Skeletal muscle satellite cell (primary cell): ENCODE measurements at regions not wholly inside any gene's neighbourhood (a gene's known extent, or its start where the extent isn't known, plus 50 kb on each side); places are given as distances from the start of the nearest gene placed in this dataset.
"Not testable (repeated sequence)": the region's sequence is repeated elsewhere in the genome, so short reads cannot be mapped to it uniquely, and the experiment has no call there.

Experiments
- H3K27me3 ChIP-seq: 2 replicates; pipeline ENCODE4 v1.7.0; 2013; ENCODE audit warnings: low read length; ENCODE audit not compliant: control insufficient read depth, insufficient read depth
- H3K36me3 ChIP-seq: 2 replicates; pipeline ENCODE4 v1.7.0; 2013; ENCODE audit warnings: mild to moderate bottlenecking, control low read depth, low read length; ENCODE audit not compliant: insufficient read depth
- H3K4me1 ChIP-seq: 2 replicates; pipeline ENCODE4 v1.7.0; 2013; ENCODE audit warnings: low read length; ENCODE audit not compliant: control insufficient read depth, insufficient read depth
- H3K4me2 ChIP-seq: 2 replicates; pipeline ENCODE4 v1.7.0; 2013; ENCODE audit warnings: mild to moderate bottlenecking, low read length
- H3K4me3 ChIP-seq: 2 replicates; pipeline ENCODE4 v1.7.0; 2013; ENCODE audit warnings: low read length
- H3K9ac ChIP-seq: 2 replicates; pipeline ENCODE4 v1.7.0; 2013; ENCODE audit warnings: mild to moderate bottlenecking, low read depth, low read length, moderate library complexity
- H3K9me3 ChIP-seq: replicated peaks from 2 replicates; pipeline ENCODE4 v1.7.0; 2013; ENCODE audit warnings: mild to moderate bottlenecking, control low read depth, low read length

DNA sequence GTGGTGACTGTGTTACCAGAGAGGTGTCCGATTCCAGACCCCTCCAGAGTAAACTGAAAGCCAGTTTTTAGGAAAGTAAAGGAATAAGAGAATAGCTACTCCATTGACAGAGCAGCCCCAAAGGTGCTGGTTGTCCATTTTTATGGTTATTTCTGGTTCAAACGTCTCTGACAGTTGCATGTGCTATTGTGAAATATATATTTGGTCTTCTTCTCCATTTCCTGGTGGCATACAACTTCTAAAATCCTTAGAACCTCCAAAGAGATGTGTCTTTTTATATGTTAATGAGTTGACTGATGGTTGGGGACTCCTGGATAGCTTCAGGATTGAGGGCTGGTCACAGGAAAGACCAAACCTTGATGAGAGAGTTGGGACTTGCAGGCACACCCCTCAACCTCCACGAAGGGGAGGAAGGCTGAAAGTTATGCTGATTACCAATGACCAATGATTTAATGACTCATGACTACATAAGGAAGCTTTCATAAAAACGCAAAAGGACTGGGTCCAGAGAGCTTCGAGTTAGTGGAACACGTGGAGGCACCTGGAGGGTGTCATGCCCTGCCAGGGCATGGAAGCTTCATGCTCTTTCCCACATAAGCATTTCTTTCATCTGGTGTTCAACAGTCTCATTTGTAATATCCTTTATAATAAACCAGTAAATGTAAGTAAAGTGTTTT, 100.7 kb downstream of the SLC16A1 start:
- Histone ChIP-seq H3K4me2 (peak overlapping the region; percentile 77), H3K9ac (peak overlapping the region; percentile 15), H3K4me1 (peaks cover 24% of the 10 kb centered on the region), H3K27me3 (no peaks in the 10 kb centered on the region), H3K9me3 (peaks cover 3% of the 10 kb centered on the region), H3K36me3 (no peaks in the 10 kb centered on the region), H3K4me3 (peak overlapping the region; percentile 46)

DNA sequence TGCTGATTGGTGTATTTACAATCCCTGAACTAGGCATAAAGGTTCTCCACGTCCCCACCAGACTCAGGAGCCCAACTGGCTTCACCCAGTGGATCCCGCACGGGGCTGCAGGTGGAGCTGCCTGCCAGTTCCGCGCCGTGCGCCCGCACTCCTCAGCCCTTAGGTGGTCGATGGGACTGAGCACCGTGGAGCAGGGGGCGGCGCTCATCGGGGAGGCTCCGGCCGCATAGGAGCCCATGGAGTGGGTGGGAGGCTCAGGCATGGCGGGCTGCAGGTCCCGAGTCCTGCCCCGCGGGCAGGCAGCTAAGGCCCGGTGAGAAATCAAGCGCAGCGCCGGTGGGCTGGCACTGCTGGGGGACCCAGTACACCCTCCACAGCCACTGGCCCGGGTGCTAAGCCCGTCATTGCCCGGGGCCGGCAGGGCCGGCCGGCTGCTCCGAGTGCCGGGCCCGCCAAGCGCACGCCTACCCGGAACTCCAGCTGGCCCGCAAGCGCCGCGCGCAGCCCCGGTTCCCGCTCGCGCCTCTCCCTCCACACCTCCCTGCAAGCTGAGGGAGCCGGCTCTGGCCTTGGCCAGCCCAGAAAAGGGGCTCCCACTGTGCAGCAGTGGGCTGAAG, 101.5 kb downstream of the SLC16A1 start:
- not testable (repeated sequence) for H3K27me3 ChIP-seq
- H3K4me3 ChIP-seq = peak overlapping the region; percentile 46

DNA sequence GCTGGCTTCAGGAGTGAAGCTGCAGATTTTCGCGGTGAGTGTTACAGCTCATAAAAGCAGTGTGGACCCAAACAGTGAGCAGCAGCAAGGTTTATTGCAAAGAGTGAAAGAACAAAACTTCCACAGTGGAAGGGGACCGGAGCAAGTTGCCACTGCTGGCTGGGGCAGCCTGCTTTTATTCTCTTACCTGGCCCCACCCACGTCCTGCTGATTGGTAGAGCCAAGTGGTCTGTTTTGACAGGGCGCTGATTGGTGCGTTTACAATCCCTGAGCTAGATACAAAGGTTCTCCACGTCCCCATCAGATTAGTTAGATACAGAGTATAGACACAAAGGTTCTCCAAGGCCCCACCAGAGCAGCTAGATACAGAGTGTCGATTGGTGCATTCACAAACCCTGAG, 102.1 kb downstream of the SLC16A1 start:
- not testable (repeated sequence) for H3K4me3 ChIP-seq, H3K9me3 ChIP-seq, H3K4me2 ChIP-seq, H3K36me3 ChIP-seq, H3K27me3 ChIP-seq, H3K9ac ChIP-seq
- H3K4me1 ChIP-seq = peaks cover 37% of the 10 kb centered on the region

More for the DNA sequence above, 101.5 kb downstream of the SLC16A1 start:
- Histone ChIP-seq H3K9ac (peak overlapping the region; percentile 15), H3K4me1 (peaks cover 32% of the 10 kb centered on the region), H3K4me2 (peak overlapping the region; percentile 77)
- not testable (repeated sequence) for H3K36me3 ChIP-seq, H3K9me3 ChIP-seq

DNA sequence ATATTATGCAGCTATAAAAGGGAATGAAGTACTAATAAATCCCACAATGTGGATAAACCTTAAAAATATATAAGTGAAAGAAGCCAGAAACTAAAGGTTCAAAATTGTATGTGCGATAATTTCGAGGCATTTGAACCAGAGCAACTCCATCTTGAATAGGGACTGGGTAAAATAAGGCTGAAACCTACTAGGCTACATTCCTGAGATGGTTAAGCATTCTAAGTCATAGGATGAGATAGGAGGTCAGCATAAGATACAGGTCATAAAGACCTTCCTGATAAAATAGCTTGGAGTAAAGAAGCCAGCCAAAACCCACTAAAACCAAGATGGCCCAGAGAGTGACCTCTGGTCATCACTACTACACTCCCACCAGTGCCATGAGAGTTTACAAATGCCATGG, 103.1 kb downstream of the SLC16A1 start:
- Histone ChIP-seq H3K4me2 (no peak overlapping the region), H3K4me3 (no peak overlapping the region), H3K27me3 (no peaks in the 10 kb centered on the region), H3K36me3 (no peaks in the 10 kb centered on the region), H3K9me3 (peaks cover 3% of the 10 kb centered on the region), H3K9ac (no peak overlapping the region), H3K4me1 (peaks cover 37% of the 10 kb centered on the region)

DNA sequence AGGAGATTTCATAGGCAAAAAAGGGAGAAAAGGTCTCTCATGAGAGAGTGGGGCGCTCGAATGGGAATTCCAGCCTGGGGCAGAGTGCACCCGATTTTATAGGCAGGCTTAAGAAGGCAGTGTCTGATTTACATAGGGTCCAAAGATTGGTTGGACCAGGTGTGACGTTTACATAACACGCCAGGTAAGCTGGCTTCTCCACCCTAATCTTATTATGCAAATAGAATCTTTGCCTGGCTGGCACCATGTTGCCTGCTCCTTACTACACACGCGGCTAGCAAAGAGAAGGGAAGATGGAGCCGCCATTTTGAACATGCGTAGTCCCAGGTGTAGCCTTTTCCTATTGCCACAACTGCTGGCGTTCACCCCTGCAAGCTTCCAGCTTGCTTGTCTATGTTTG, 103.7 kb downstream of the SLC16A1 start:
- Histone ChIP-seq H3K4me2 (peak overlapping the region; percentile 55), H3K36me3 (no peaks in the 10 kb centered on the region), H3K9ac (peak overlapping the region; percentile 14), H3K4me1 (peaks cover 37% of the 10 kb centered on the region), H3K9me3 (peaks cover 3% of the 10 kb centered on the region), H3K27me3 (no peaks in the 10 kb centered on the region), H3K4me3 (peak overlapping the region; percentile 27)

DNA sequence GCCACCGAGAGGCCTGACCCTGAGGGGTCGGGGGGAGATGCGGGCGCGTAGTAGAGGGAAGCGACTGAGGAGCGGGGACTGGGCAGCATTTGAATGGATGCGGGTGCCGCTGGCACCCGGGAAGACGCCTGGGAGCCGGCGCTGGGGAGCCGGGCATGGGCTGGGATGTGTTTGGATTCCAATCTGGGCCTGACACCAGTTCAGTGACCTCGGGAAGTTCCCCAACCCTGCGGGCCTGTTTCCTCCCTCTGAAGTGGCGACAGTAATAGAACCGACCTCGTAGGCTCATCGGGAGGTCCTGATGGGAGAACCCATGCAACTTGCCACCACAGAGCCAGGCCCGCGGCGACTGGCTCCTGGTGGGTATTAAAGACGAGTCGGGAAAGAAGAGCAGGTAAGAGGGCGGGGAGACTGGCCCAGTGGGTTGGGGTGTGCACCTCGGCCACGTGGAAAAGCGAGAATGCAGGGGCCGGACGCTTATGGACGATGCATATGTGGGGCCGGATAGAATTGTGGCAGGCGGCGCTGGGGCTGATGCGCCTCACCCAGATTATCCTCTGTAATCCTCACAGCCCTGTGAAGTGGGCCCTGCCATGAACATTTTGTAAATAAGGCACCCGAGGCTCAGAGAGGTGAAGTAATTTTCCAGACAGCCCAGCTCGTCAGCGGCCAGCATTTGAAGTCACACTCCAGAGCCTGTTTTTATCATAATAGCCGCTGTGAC, 105.8 kb downstream of the SLC16A1 start:
- Histone ChIP-seq H3K4me2 (peak overlapping the region; percentile 96), H3K36me3 (no peaks in the 10 kb centered on the region), H3K4me3 (peak overlapping the region; percentile 80), H3K27me3 (no peaks in the 10 kb centered on the region), H3K9me3 (peaks cover 3% of the 10 kb centered on the region), H3K9ac (peak overlapping the region; percentile 85), H3K4me1 (peaks cover 31% of the 10 kb centered on the region)

DNA sequence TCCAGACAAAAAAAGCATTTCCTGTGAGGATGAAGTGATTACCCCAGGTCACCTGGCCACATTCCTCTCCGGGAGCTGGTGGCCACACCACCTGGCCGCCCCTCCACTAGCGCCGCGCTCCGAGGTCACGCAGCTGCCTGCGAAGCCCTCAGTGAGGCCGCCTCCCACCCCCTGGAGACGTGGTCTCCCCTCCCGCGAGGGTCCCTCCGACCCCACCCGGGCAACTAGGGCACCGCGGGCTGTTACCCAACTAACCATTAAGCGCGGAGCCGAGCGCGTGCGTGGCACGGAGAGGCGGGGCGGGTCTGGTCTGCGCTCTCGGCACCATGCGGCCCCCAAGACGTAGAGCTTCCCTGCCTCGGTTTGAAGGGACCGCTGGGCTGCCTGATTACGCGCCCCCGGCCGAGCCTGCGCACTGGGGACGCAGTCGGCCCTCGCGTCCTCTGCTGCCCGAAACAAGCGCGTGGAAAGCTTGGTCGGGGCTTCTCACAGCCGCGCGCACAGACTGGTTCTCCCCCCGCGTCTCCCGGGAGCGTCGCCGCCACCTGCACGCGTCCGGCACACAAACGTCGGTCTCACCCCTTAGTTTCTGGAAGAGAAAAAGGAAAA, 106.5 kb downstream of the SLC16A1 start:
- H3K4me2 ChIP-seq = peak overlapping the region; percentile 96
- peaks cover 3% of the 10 kb centered on the region for H3K9me3 ChIP-seq
- H3K4me1 ChIP-seq = peaks cover 27% of the 10 kb centered on the region
- peak overlapping the region; percentile 85 for H3K9ac ChIP-seq
- H3K4me3 ChIP-seq = peak overlapping the region; percentile 80
- no peaks in the 10 kb centered on the region for H3K36me3 ChIP-seq
- H3K27me3 ChIP-seq = no peaks in the 10 kb centered on the region

DNA sequence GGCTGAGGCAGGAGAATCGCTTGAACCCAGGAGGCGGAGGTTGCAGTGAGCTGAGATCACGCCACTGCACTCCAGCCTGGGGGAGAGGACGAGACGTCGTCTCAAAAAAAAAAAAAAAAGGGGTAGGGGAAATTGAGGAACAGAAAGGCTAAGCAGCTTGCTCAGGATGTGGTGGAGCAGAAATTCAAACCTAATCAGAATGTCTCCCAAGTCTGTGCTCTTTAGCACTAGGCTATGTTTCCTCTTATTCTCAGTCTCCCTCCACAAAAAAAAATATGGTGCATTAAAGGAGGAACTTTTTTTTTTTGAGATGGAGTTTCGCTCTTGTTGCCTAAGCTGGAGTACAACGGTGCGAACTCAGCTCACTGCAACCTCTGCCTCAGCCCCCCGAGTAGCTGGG, 114.2 kb downstream of the SLC16A1 start:
- Histone ChIP-seq H3K27me3 (no peaks in the 10 kb centered on the region), H3K4me3 (no peak overlapping the region), H3K4me1 (peaks cover 9% of the 10 kb centered on the region), H3K36me3 (no peaks in the 10 kb centered on the region), H3K4me2 (no peak overlapping the region), H3K9me3 (no peaks in the 10 kb centered on the region), H3K9ac (no peak overlapping the region)

DNA sequence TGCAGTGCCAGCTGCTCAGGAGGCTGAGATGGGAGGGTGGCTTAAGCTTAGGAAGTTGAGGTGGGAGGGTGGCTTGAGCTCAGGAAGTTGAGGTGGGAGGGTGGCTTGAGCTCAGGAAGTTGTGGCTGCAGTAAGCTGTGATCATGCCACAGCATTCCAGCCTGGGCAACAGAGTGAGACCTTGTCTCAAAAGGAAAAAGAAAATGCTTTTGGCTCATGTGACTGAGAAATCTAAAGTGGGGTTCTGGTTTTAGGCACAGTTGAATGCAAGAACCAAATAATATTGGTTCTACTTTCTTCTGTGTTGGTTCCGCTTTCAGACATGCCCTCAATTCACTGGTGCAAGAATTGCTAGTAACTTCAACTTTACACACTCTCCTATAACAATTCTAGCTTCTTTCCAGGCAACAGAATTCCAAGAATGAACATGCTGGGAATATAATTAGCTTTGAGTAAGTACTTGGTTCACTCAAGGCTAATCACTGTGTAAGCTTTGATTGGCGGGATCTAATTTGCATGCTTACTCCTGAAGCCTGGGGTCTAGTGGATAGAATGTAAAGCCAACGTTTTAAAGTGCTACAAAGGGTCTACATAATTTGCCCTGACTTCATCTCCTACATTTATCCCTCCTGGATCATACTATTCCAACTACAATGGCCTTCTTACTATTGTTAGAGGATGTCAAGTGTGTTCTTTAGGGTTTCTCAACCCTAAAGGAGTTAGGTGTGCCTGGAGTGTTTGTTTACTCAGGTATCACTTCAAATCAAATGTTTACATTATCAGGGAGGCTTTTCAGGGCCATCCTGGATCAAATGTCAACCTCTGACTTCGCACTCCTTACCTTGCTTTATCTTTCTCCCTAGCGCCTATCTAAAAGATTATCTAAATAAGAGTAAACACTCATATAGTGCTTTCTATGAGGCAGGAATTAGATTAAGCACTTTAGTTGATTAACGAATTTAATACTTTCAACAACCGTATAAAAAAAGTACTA, 115.1 kb downstream of the SLC16A1 start:
- H3K27me3 ChIP-seq = no peaks in the 10 kb centered on the region
- no peak overlapping the region for H3K4me2 ChIP-seq
- no peak overlapping the region for H3K4me3 ChIP-seq
- H3K4me1 ChIP-seq = peaks cover 18% of the 10 kb centered on the region
- H3K36me3 ChIP-seq = no peaks in the 10 kb centered on the region
- no peaks in the 10 kb centered on the region for H3K9me3 ChIP-seq
- H3K9ac ChIP-seq = no peak overlapping the region

DNA sequence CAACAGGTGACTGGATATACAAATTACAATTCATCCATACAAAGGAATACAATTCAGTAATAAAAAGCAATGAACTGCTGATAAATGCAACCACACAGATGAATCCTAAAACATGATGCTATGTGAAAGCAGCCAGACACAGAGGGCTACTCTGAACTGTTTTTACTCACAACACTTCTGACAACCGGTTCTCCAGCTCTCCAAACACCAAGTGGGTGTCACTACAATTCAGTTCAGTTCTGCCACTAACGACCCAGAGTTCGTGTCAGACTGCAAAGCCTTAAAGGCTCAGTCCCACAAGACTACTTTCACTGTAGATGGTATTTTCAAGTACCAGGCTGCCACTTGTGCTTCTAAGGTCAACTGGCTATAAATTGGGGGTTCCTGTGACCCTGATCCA, 119.4 kb downstream of the SLC16A1 start:
- Histone ChIP-seq H3K4me3 (no peak overlapping the region), H3K36me3 (no peaks in the 10 kb centered on the region), H3K9ac (no peak overlapping the region), H3K4me1 (peaks cover 24% of the 10 kb centered on the region), H3K9me3 (no peaks in the 10 kb centered on the region), H3K27me3 (no peaks in the 10 kb centered on the region), H3K4me2 (no peak overlapping the region)
